ENCODE measurements at regions not wholly inside any gene's neighbourhood (a gene's known extent, or its start where the extent isn't known, plus 50 kb on each side); places are given as distances from the start of the nearest gene placed in this dataset.

DNA sequence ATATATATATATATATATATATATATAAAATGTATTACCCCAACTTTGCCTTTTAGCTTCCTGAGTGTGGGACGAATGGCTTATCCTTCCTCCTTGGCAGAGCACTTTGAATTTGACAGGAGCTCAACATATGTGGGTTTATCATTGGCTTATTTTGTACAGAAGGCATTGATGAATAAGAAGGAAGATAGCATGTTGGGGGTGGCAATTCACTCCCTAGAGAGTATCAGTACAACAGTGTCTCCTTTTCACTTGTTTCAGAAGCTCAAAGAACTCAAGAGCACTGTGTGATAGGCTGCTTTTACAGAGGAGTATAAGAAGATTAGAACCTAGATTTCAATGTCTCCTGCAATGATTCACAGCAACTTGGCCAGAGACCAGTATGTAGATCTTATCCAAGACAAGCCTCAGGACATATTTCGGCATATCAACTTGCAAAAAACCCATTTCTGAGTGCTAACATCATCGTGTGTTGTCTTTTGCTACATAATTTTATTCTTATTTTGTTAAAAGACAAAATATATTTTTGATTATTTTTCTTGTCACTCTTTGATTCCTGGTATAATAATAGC, 345.8 kb downstream of the SOCS6 start:
- no peak overlapping the region for H3K4me3 ChIP-seq (replicated peaks; ENCODE audit: low read depth, low read length)
- H3K36me3 ChIP-seq (ENCODE audit: control insufficient read depth, insufficient read depth, low read length) = no peaks in the 10 kb centered on the region
- DNase-seq (ENCODE audit: extremely low read depth, insufficient read length) = no peak
- TF ChIP-seq, protein P1, sequence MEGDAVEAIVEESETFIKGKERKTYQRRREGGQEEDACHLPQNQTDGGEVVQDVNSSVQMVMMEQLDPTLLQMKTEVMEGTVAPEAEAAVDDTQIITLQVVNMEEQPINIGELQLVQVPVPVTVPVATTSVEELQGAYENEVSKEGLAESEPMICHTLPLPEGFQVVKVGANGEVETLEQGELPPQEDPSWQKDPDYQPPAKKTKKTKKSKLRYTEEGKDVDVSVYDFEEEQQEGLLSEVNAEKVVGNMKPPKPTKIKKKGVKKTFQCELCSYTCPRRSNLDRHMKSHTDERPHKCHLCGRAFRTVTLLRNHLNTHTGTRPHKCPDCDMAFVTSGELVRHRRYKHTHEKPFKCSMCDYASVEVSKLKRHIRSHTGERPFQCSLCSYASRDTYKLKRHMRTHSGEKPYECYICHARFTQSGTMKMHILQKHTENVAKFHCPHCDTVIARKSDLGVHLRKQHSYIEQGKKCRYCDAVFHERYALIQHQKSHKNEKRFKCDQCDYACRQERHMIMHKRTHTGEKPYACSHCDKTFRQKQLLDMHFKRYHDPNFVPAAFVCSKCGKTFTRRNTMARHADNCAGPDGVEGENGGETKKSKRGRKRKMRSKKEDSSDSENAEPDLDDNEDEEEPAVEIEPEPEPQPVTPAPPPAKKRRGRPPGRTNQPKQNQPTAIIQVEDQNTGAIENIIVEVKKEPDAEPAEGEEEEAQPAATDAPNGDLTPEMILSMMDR (IDR thresholded peaks at IDR 0.05; ENCODE audit: insufficient read depth, low read length, poor library complexity, severe bottlenecking) = no peak
- H3K27me3 ChIP-seq (replicated peaks; ENCODE audit: control insufficient read depth, insufficient read depth, low read length) = no peaks in the 10 kb centered on the region

DNA sequence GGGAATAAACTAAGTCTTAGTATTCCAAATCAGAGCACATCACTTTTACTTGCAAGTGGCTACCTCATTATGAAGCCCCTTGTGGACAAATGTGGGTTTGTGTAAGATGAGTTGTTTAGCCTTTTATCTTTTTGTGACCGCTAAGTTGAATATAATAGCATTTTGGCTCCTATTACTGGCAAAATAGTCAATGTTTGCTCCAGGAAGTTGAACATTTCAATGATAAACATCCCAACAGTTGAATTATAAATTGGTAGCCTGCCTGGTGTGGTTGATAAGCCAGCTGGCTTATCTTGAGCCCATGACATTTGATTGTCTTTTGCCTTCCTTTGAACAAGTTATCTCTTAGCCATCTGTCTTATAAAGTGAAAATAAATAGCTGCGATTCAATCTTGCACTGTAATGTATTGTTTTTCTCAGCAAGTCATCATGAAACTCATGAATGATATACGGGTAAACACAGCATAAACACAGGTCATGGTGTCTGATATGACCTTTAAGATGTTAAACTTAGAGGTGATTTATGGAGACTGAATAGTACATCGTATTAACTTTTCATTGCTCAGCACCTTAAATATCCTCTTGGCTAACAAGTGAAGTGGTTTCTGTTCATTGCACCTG, 338.4 kb downstream of the SOCS6 start:
- no peak for DNase-seq (ENCODE audit: extremely low read depth, insufficient read length)

DNA sequence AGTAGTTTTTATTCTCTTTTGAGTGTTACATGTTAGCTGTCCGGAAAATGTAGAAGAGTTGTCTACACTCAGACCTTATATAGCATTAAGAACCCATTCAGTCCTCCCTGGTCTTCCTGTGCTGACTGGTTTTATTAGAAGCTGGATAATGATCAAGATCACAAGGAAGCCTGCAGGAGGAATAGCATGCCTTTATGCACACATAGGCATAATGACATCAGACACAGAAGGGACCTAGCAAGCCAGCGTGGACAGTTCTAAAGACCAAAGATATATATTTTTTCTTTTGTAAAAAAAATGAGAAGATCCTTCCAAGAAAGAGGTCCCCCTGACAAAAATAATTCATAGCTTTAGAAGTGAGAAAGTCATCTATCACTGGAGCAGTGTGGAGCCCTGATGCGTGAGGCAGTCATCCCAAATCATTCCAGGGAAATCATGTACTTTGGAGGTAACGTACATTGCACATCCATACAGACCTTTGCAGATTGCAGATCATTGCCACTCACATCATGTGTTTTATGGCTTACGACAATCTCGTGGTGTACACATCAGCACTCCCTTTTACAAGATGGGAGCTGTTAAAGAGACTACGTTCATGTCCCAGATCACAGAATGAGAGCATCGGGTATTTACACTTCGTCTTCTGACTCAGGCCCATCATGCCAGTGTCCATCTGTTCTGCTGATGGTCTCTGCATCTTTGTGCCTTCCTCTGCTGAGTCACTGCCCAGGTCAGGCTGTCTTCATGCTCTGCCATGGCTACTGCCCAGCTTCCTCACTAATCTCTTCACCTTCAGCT, 334.0 kb downstream of the SOCS6 start:
- TF ChIP-seq, protein P1 (IDR thresholded peaks at IDR 0.05; ENCODE audit: insufficient read depth, low read length, poor library complexity, severe bottlenecking) = no peak
- Histone ChIP-seq H3K4me3 (replicated peaks; ENCODE audit: low read depth, low read length) (no peak overlapping the region), H3K27me3 (replicated peaks; ENCODE audit: control insufficient read depth, insufficient read depth, low read length) (no peaks in the 10 kb centered on the region), H3K36me3 (ENCODE audit: control insufficient read depth, insufficient read depth, low read length) (no peaks in the 10 kb centered on the region)
- no peak for DNase-seq (ENCODE audit: extremely low read depth, insufficient read length)

More for the DNA sequence above, 338.4 kb downstream of the SOCS6 start:
- Histone ChIP-seq H3K27me3 (replicated peaks; ENCODE audit: control insufficient read depth, insufficient read depth, low read length) (no peaks in the 10 kb centered on the region), H3K4me3 (replicated peaks; ENCODE audit: low read depth, low read length) (no peak overlapping the region), H3K36me3 (ENCODE audit: control insufficient read depth, insufficient read depth, low read length) (no peaks in the 10 kb centered on the region)
- TF ChIP-seq, protein P1 (IDR thresholded peaks at IDR 0.05; ENCODE audit: insufficient read depth, low read length, poor library complexity, severe bottlenecking) = no peak

DNA sequence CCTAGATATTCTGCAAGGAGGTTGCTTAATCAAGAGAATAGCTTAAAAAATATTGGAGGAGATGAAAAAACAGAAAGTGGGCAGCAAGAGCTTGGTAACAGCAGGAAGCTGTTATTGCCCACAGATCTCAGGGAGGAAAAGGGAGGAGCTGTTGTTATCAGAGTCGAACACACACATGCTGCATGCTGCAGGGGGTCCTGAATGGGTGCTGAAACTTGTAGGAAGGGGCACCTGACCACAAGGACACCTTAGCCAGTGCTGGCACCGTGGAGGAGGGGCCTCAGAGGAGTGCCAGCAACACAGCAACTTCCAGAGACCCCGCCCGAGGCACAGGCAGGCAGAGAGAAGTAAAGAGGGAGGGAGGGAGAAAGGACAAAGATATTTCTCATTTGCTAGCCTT, 332.9 kb downstream of the SOCS6 start:
- Histone ChIP-seq H3K4me3 (replicated peaks; ENCODE audit: low read depth, low read length) (no peak overlapping the region), H3K36me3 (ENCODE audit: control insufficient read depth, insufficient read depth, low read length) (no peaks in the 10 kb centered on the region), H3K27me3 (replicated peaks; ENCODE audit: control insufficient read depth, insufficient read depth, low read length) (no peaks in the 10 kb centered on the region)
- no peak for DNase-seq (ENCODE audit: extremely low read depth, insufficient read length)
- TF ChIP-seq, protein P1 (IDR thresholded peaks at IDR 0.05; ENCODE audit: insufficient read depth, low read length, poor library complexity, severe bottlenecking) = no peak

DNA sequence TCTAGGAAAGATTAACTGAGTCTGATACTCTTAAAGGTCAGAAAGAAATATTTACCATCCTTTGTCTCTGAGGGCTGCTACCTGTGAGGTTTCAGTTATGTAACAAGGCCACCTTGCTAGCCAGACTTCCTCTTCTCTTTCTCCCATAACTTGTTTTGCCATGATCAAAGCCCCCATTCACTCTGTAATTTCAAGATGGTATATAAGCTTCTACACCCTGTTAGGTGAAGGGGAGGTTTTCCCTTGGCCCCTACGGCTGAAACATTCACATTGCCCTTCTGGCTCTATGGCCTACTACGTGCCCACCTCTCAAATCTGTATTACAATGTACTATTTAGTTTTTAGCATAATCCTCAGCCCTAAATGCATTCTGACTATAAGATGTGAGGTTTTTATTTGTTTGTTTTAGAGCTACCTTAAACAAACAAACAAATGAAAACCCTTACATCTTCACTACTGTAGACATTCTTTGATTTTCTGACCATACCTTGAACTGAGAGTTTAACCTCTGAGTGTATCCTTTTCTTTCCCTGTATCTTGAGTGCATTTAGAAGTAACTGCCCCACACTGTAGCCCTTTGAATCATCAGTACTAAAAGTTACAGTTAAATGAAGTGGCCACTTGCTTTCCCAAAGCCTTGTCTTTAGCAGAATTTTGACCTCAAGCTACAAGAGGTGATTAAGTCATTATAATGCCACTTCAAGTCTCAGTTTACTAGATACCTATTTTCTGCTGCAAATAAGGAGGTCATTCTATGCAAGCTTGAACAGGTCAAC, 332.2 kb downstream of the SOCS6 start:
- TF ChIP-seq, protein P1 (IDR thresholded peaks at IDR 0.05; ENCODE audit: insufficient read depth, low read length, poor library complexity, severe bottlenecking) = no peak
- no peak for DNase-seq (ENCODE audit: extremely low read depth, insufficient read length)
- H3K27me3 ChIP-seq (replicated peaks; ENCODE audit: control insufficient read depth, insufficient read depth, low read length) = no peaks in the 10 kb centered on the region

More for the DNA sequence above, 332.2 kb downstream of the SOCS6 start:
- H3K4me3 ChIP-seq (replicated peaks; ENCODE audit: low read depth, low read length) = no peak overlapping the region
- no peaks in the 10 kb centered on the region for H3K36me3 ChIP-seq (ENCODE audit: control insufficient read depth, insufficient read depth, low read length)
